ENCODE measurements at regions not wholly inside any gene's neighbourhood (a gene's known extent, or its start where the extent isn't known, plus 50 kb on each side); places are given as distances from the start of the nearest gene placed in this dataset.

DNA sequence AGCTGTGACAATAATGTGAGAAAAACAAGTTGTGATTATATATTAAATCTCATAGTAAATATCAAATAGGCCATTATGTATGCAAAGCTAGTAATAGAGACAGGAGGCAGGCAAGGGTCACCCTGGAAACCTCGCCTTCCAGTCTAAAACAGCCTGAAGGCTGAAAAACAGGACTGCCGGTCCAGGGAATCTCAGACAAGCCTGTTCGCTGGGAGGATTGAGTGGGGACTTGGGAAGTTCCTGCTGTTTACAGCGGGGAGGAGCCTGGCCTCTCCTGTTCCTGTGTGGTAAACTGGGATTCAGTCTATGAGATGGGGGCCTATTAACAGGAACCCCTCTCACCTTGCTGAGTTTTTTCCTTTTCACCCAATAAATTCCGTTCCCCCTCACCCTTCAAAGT, 2317.3 kb downstream of the PCDH7 start:
- no peak for DNase-seq

DNA sequence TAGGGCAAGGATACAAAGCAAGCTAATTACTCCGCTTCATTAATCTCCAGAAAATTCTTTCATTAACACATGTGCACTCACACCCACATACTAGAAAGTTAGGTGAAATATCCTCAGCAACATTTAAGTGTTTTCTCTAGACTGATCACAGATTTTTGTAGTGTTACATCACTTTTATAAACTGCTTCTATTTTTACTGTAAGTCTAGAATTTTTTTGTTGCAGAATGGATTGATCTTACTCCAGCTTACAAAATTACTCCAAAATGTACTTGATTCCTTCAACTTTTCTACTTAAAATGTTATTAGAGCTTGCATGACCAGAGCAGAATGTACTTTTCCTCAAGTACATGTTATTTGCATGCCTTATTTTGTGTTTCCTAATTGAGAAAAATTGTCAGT, 2325.2 kb downstream of the PCDH7 start:
- DNase-seq: no peak

DNA sequence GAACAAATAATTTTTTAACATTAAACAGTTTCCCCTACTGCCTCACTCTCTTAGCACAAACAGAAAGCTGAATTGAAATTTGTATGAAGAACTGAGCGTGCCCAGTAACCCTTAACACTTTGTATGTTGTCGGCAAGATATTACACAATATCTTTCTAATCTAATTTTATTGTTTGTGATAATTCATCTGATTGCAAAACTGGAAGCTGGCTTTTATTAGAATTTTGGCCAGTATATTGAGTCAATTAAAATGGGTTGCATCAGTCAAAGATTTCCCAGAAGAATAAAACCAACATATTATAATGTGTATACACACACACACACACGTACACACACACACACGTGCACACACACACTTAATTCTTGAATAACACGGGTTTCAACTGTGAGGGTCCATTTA, 2332.1 kb downstream of the PCDH7 start:
- DNase-seq: no peak

DNA sequence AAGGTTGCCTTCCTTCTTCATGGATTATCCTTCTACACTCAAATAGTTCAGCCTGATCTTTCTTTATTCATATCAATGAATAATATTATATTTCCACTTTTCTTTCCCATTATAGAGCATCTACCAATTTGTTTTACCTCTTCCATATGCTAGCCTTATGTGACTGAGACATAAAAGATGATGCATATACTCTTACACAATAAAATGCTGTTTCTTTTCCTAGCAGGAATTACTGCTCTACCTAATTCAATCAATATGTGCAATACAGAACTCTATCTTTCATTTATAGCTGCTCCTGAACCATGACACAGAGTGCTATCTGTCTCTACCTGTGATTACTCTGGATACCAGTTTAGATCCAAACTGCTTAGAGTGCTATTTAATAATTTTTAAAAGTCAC, 2334.0 kb downstream of the PCDH7 start:
- DNase-seq: no peak

DNA sequence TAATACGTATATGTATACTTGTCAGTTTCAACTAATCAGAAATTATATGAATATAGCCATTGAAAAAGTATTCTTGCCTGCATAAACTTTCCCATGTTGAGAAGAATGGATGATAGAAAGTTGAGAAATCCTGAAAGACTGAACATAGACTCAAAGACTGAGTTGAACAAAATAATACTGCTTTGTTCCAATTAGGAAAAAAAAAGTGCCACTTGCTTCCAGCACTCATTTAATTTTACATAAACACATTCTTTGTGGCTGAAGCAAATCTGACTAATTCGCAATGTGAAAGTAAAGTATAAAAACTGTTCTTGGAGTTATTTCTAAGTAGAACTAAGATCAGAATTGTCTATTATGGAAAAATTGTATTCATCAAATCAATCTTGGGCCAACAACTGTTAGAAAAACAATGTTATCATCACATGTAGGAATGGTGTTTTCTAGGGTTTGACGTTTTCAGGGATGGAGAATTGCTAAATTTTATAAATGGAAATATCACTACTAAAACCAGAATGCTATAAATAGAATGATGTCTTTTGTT, 2334.6 kb downstream of the PCDH7 start:
- DNase-seq: no peak

DNA sequence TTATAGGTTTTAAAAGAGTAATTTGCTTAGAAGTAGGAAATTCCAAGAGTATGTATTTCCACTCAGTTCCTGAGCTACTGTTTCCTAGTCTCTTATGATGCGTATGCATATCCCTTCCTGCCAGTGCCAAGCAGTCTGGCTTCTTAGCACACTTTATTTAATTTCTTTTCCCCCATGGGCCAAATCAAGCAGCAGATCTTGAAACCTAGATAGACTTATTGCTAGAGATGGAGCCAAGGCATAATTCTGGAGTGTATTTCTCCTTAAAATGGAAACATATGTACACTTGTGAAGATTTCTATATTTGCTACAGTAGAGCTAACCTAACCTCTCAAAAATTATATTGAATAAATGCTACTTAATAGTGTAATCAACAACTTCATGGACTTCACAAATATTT, 2337.6 kb downstream of the PCDH7 start:
- DNase-seq: no peak

DNA sequence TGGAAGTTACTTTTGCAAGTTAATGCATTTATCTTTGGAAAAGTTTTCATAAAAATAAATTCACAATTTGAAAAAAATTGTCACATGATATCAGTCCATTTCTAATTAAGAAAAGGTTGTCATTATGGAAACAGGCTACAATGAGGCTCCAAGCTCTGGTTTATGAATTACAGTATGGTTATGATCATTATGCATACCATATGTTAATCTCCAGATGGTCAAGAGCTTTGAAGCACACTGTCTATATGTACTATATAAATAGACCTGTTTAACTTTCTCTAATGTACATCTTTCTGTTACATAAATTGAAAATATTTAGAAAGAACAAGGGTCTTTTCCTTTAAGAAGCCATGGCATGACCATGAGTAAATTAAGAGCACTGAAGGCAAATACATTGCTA, 2338.8 kb downstream of the PCDH7 start:
- DNase-seq: no peak

DNA sequence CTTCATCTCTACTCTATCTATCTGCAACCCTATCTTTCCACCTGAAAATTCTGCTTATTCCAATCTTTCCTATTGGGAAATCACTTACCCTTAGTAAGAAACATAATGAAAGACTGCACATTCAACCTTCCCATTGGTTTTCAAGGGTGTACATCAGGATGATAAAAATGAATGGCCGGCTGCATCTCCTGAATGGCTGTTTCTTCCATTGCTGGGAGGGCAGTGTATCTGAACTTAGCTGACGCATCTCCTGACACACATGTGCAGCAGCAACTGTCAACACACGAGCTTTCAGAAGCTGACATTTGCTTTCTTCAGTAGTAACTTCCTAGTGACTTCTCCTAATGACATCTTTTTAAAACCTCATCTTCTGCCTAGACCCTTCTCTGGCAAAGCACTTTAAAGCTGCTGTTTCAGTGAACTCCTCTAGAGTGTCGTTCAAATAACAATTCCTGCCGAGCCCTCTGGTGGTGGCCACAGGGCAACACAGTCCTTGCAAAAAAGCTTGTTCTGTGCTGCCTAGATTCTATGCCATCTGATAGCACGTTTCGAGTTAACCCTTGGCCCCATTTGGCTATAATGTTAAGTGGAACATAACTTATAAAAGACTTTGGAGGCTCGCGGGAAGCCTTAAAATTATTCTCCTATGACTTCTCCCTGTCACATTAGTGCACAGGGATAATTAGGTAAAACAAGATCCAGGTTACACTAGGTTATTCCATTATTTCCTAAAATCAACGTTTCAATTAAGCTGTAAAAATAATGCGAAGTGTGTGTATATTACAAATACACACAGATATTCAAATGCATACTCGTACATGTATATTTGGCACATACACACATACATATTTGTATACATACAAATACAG, 2340.7 kb downstream of the PCDH7 start:
- no peak for DNase-seq

DNA sequence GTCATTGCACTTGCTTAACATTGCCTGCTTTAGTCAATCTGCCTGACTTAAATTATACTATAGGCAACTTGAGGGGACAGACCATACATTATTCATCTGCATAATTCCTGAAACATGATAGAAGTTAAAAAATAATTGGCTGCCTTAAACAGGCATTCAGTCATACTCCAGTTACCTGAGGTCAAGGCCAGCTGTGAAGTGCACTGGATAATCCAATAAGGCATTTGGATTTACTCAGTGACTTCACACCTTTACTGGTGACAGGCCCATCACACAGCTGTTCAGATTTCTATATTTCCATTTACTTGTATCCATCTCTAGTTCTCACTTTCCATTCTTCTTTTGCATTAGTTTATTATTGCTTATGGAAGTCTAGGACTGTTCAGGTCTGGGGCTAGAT, 2341.6 kb downstream of the PCDH7 start:
- no peak for DNase-seq

DNA sequence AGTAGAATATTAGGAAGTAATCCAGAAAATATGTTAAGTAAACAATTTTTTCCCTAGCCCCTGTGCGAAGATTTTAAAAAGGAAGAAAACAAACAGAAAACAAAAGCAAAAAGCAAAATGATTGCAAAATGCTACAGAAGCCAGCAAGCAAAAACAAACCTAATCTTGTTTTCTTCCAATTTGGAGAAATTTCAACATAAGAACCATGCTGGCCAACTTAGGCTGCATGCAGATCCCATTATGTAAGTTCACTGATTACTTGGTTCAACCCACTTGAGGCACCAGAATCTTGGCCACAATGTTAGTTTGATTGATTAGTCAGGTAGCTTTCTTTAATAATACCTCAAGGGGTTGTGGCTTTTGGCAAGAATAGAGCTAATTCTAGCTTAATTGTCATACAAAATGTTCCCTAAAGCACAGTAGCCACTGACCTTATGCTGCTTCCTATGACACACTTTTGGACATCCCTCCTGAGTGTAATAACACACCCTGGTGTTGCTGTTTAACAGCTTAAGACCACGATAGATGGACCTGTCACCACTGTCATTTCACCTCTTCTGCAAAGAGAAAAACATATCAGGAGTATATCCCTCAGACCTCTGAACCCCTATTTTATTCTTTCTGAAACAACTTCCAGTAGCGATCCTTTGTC, 2342.1 kb downstream of the PCDH7 start:
- DNase-seq: no peak

DNA sequence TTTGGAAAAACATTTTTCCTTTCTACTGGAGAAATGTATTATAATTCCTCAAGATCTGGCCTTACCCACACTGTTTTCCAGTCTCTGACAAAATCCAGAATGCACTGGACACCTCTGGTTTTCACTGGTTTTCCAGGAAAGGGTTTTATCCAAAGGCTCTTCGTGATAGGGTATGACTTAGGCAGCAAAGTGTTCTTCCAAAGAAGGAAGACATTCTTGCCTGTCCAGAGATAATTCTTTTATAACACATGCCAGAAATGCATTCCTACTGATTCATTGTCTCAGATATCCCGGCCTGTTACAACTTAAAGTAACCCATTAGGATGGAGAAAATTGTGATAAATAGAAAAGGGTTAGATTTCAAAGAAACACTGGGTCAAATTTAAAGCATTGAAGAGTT, 2343.1 kb downstream of the PCDH7 start:
- no peak for DNase-seq

DNA sequence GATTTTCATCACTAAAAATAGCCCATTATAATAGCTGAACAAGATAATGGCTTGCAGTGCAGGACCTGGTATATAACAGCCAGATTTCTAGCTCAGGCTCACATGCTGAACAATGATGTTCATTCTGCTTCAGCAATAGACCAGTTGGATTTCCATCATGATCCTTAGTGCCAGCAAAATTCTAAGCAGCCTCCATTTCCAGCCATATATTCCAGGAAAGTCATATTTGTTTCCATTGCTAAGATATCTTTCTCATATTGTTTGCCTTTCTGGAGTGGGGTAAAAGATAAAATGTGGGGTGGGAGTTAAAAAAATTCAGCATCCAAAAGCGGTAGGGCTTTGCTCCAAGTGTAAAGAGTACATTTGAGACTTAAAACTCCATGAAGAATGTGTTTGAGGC, 2344.1 kb downstream of the PCDH7 start:
- DNase-seq: no peak

DNA sequence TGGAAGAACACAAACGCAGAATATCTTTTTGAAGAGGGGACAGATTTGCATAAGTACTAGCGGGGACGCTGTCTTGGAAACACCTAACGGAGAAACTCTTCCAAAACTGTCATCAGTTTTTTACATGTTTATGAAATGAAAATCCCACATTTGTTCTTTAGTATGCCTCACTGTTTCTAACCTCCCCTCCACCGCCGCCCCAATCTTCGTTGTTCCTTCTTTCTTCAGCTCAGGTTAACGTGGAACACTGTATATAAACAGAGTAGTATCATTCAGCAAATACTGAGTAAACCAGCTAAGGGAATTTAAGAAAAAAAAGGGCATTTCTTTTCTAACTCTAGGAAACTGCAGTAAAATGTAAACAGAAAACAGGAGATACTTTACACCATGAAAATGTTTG, 2345.6 kb downstream of the PCDH7 start:
- DNase-seq: no peak

DNA sequence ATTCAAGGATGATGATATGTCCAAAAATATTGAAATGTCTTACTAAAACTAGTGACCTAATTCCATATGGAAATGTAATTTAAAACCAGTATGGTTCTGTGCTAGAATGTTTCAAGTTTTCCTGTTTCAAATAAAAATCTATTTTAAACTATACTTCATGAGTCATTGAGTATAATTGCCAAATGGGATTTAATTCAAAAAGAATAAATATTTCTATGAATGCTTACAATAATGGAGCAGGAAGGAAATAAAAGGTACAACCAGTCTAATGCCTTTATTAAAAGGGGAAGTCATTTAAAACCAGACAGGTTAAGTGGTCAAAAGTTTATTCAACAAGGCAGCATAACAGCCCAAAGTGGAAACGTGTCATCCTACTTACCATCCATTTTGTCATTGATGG, 2347.1 kb downstream of the PCDH7 start:
- no peak for DNase-seq

DNA sequence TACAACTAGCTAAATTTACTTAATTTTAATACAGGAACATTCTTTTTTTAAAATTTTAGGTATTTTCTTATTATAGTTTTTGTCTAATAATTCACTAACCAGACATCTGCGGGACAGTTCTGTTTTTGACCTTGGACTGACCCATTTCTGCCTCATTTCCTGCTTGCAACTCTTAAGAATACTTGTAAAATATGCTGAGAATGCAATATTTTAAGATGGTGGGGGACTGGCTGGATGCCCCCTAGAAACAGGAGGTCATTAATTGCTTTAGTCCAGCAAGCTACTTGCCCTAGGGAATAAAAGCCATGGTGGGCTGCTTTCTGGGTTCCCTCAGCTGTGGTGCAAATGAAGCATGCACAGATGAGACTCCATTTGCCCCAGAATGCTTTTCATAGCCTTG, 2348.4 kb downstream of the PCDH7 start:
- DNase-seq: no peak

DNA sequence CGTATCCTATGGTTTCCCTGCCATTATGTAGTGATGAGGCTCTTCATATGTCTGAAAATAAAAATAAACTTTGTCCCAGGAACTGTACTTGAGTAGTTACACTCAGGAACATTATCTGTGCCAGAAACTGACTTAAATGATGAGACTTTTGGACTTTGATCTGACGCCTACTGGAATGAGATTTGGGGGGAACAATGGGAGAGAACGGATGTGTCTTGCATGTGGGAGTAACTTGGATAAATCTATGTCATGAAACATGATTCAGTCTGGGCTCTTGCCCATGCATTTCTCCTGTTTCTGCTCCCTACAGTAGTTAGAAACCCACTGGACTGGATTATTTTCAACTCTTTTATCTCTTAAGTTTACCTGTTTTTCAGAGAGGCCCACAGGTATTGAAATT, 2351.4 kb downstream of the PCDH7 start:
- DNase-seq: no peak

DNA sequence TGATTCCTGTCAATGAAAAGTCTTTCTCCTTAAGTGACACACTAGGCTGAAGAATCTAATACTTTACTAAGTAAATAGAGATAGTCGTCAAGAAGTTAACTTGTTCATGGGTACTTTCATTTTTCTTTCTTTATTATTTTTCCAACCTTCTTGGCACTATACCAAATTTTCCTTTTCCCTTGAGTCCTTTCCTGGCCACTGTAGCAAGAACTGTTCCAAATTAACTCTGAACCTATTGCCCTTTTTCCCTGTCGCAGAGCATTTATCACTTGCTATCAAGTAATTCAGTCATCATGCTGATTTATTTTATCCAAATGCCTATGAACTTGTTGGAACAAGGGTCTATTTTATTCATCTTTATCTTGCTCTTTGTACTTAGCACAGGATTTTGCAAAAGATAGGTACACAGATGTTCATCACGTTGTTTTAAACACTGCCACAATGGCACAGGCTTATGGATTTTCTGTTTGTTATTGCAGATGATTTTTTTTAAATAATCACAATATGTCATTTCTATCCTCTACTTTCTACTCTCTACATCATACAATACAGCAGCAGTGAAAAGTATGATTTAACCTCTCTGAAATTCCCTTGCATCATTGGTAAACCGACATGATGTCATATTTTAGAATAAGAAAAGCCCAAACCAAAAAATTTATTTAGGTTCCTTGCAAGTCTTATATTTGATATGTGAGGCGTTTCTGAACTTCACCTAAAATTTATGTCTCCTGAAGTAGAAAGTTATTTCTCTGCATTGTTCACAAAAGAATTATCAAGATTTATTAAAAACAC, 2352.3 kb downstream of the PCDH7 start:
- no peak for DNase-seq

DNA sequence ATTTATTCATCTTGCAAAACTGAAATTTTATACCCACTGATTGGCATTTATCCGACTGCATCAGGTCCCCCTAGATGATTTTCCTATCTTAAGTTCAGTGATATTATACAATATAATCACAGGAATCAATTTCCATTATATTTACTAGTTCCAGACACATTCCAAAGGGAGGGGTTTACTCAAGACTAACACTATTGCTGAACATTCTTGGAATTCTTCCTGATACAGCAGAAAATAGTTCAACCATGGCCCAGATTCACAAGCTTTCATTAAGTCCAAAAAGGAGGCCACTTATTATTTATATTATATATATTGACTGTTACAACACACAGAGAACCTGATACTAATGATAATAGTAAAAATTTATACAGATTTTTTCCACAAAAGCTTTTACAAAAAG, 2353.6 kb downstream of the PCDH7 start:
- DNase-seq: no peak

DNA sequence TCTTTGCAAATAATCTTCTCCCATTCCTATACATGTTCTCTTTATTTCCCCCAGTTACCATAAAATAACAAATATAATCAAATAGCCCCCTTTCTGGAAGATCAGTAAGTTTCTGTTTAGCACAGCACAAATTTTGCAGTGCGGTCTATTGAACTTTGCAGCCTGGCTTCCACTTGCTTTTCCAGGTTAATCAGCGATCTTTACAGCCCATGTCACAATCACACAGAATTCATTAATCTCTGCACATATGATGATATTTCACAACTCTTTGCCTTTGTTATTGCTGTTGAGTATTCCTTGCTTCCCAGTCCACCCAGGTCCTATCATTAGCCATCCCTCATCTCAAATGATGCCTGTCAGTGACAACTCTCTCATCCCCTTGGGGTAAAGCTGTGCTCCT, 2358.0 kb downstream of the PCDH7 start:
- DNase-seq: no peak

DNA sequence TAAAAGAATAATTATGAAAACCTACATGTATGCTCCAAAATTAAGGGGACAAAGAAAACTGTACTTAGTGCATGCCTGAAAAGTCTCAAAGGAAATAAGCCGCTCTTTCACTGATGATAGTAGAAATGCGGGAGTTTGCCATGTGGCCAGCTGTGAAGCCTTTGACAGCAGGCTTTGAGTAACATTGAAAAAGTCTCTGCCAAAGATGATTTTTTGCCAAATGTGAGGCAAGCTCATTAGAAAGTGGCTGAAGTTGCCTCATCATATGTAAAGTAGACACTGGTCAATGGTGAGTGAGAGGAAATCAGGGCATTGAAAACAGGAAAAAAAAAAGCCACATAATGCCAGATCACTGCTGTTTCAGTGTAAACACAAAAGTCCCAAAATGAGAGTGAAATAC, 2360.1 kb downstream of the PCDH7 start:
- no peak for DNase-seq

DNA sequence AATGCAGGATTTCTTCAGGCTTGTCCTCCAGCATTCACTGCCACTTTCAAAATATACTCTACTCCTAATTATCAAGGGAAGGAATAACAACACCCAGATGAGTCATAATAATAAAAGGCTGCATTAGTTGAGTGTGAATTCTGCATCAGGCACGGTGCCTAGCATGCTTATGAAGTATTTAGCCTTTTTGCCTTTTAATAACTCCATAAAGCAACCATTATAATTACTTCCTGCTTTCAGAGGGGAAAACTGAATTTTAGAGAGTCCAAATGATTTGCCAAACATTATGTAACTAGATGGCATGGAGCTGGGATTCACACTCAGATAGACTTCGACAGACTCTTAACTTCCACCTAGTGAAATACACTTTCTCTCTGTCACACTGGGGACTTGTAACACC, 2365.5 kb downstream of the PCDH7 start:
- no peak for DNase-seq

DNA sequence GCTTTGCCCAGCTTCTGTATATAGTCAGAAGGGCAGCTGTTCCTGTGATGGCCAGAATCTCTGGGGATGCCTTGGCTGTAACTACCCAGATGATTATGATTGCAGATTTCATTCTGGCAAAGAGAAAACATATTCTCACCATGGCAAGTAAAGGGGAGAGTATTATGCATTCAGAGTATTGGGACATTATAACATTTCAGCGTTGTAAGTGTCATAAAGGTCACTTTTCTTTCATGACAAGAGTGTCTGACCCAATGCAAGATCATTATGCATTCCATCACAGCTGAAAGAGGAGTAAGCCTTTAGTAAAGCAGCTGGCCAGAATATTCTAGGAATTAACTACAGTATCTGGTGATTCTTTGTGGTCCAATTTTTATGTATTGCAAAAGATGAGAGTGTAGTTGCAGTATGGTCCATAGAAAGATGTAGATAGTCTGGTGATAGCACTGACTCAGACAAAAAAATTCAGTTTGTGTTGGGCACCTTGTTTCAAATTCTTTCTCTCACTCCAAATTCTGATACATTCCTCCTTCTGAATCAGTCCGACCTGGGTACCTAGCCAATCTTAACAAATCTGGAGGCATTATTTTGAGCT, 2366.3 kb downstream of the PCDH7 start:
- DNase-seq: no peak

DNA sequence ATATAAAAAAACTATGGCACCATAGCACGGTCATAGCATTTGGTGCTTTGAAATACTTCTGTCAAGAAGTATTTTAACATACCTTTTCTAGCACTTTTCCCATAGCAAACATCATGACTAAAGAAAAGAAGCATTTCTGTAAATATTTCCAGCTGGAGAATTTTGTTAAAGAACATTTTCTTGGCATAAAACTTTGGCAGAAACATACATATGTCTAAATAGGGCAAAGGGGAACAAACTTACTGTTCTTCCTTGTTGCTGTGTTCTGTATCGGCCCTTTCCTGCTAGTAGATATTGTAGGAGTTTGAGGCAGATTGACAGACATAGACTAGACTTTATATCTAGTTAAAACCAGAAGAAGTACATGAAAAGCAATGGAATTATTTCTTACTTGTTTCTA, 2368.5 kb downstream of the PCDH7 start:
- no peak for DNase-seq

Data from right kidney (tissue), 1 donor.